ENCODE measurements at regions not wholly inside any gene's neighbourhood (a gene's known extent, or its start where the extent isn't known, plus 50 kb on each side); places are given as distances from the start of the nearest gene placed in this dataset.

GRCh38 chr12:98294051-98294805 is 221.2 kb upstream of the TMPO start:
- no peak overlapping the region for H3K4me2 ChIP-seq (ENCODE audit: control insufficient read depth, extremely low read depth, insufficient read depth, low read depth, low read length)
- no peaks in the 10 kb centered on the region for H3K36me3 ChIP-seq (ENCODE audit: control insufficient read depth in 2 of 2, extremely low read depth in 1 of 2, insufficient read depth in 2 of 2, low read length in 2 of 2)
- H4K20me1 ChIP-seq (ENCODE audit: control insufficient read depth, extremely low read depth, insufficient read depth, low read length) = no peaks in the 10 kb centered on the region
- H3K27ac ChIP-seq (ENCODE audit: control insufficient read depth, insufficient read depth, low read length) = no peak overlapping the region
- no peaks in the 10 kb centered on the region for H3K9me1 ChIP-seq (ENCODE audit: control insufficient read depth, extremely low read depth, insufficient read depth, low read length)
- no peak for TF ChIP-seq CTCF (optimal IDR thresholded peaks at IDR 0.05 in 1 of 3, IDR thresholded peaks at IDR 0.05 in 1 of 3, conservative IDR thresholded peaks at IDR 0.05 in 1 of 3; ENCODE audit: extremely low read depth in 1 of 3, insufficient read depth in 2 of 3, low read length in 3 of 3)
- TF ChIP-seq EZH2 (IDR thresholded peaks at IDR 0.05; ENCODE audit: low read length) = no peak
- no peak overlapping the region for H2AFZ ChIP-seq (ENCODE audit: control insufficient read depth, low read length)
- no peaks in the 10 kb centered on the region for H3K4me1 ChIP-seq (ENCODE audit: control insufficient read depth, extremely low read depth, insufficient read depth, low read length)
- H3K4me3 ChIP-seq (ENCODE audit: control insufficient read depth in 2 of 3, extremely low read depth in 1 of 3, insufficient read depth in 2 of 3, low read depth in 1 of 3, low read length in 3 of 3) = no peak overlapping the region
- no peaks in the 10 kb centered on the region for H3K79me2 ChIP-seq (ENCODE audit: control insufficient read depth, insufficient read depth, low read length)
- no peaks in the 10 kb centered on the region for H3K9me3 ChIP-seq (ENCODE audit: control insufficient read depth, low read depth, low read length)
- FAIRE-seq (no peak), DNase-seq (ENCODE audit: low read depth, low spot score) (no peak)
- no peak overlapping the region for H3K9ac ChIP-seq (ENCODE audit: control insufficient read depth, extremely low read depth, insufficient read depth, low read length)
- no peaks in the 10 kb centered on the region for H3K27me3 ChIP-seq (ENCODE audit: control insufficient read depth, extremely low read depth, insufficient read depth, low read length)
- dilution Hi-C loops (cut with MboI; ENCODE audit: extremely low pct_ligation_motif_present, low sequenced_read_pairs) = no loop called here

- TF ChIP-seq EZH2 (IDR thresholded peaks at IDR 0.05; ENCODE audit: low read length) (no peak), CTCF (optimal IDR thresholded peaks at IDR 0.05 in 1 of 3, IDR thresholded peaks at IDR 0.05 in 1 of 3, conservative IDR thresholded peaks at IDR 0.05 in 1 of 3; ENCODE audit: extremely low read depth in 1 of 3, insufficient read depth in 2 of 3, low read length in 3 of 3) (no peak)
- H3K27me3 ChIP-seq (ENCODE audit: control insufficient read depth, extremely low read depth, insufficient read depth, low read length) = no peaks in the 10 kb centered on the region
- H3K36me3 ChIP-seq (ENCODE audit: control insufficient read depth in 2 of 2, extremely low read depth in 1 of 2, insufficient read depth in 2 of 2, low read length in 2 of 2) = no peaks in the 10 kb centered on the region
- dilution Hi-C loops (cut with MboI; ENCODE audit: extremely low pct_ligation_motif_present, low sequenced_read_pairs) = no loop called here
- no peaks in the 10 kb centered on the region for H3K4me1 ChIP-seq (ENCODE audit: control insufficient read depth, extremely low read depth, insufficient read depth, low read length)
- FAIRE-seq (no peak), DNase-seq (ENCODE audit: low read depth, low spot score) (no peak)
- no peak overlapping the region for H3K4me2 ChIP-seq (ENCODE audit: control insufficient read depth, extremely low read depth, insufficient read depth, low read depth, low read length)
- no peaks in the 10 kb centered on the region for H4K20me1 ChIP-seq (ENCODE audit: control insufficient read depth, extremely low read depth, insufficient read depth, low read length)
- no peaks in the 10 kb centered on the region for H3K79me2 ChIP-seq (ENCODE audit: control insufficient read depth, insufficient read depth, low read length)
- H2AFZ ChIP-seq (ENCODE audit: control insufficient read depth, low read length) = no peak overlapping the region
- no peak overlapping the region for H3K4me3 ChIP-seq (ENCODE audit: control insufficient read depth in 2 of 3, extremely low read depth in 1 of 3, insufficient read depth in 2 of 3, low read depth in 1 of 3, low read length in 3 of 3)
- H3K9me1 ChIP-seq (ENCODE audit: control insufficient read depth, extremely low read depth, insufficient read depth, low read length) = no peaks in the 10 kb centered on the region
- H3K9me3 ChIP-seq (ENCODE audit: control insufficient read depth, low read depth, low read length) = no peaks in the 10 kb centered on the region
- H3K27ac ChIP-seq (ENCODE audit: control insufficient read depth, insufficient read depth, low read length) = no peak overlapping the region
- no peak overlapping the region for H3K9ac ChIP-seq (ENCODE audit: control insufficient read depth, extremely low read depth, insufficient read depth, low read length)
Measured at GRCh38 chr12:98295681-98296080, 219.7 kb upstream of the TMPO start.

Data from keratinocyte (primary cell).